Stimulated activated effector memory CD8-positive, alpha-beta T cell treated with anti-CD3 and anti-CD28 coated beads, Interleukin-12 subunit alpha, Interleukin-12 subunit beta, amount 100 ng/mL, for 72 hours (primary cell): ENCODE measurements at regions not wholly inside any gene's neighbourhood (a gene's known extent, or its start where the extent isn't known, plus 50 kb on each side); places are given as distances from the start of the nearest gene placed in this dataset.
A peak's percentile ranks its signal among the peaks of the same experiment; 100 is the strongest.

Experiments
- ATAC-seq: fragments of 150-1000 bp; cut with Tn5 transposase; 2 replicates; pipeline ENCODE4 v1.10.0; 2021
- DNase-seq, 2 donors: peaks; one replicate each; pipeline ENCODE4 v3.0.0; 2021 to 2022; ENCODE audit warnings: low spot score in 2 of 2
- H3K27ac Mint-ChIP-seq: one replicate; pipeline ENCODE4 v1.8.0; 2022; ENCODE audit warnings: mild to moderate bottlenecking, mixed read lengths
- H3K36me3 Mint-ChIP-seq: one replicate; pipeline ENCODE4 v1.8.0; 2022; ENCODE audit warnings: mild to moderate bottlenecking, mixed read lengths
- H3K4me1 Mint-ChIP-seq: one replicate; pipeline ENCODE4 v1.8.0; 2022; ENCODE audit warnings: mixed read lengths
- H3K4me3 Mint-ChIP-seq: one replicate; pipeline ENCODE4 v1.8.0; 2022; ENCODE audit warnings: mild to moderate bottlenecking, mixed read lengths
- H3K9me3 Mint-ChIP-seq: one replicate; pipeline ENCODE4 v1.8.0; 2022; ENCODE audit warnings: mixed read lengths

- H3K4me3 Mint-ChIP-seq, result no peak overlapping the region
- no peak for DNase-seq
- ATAC-seq, result no peak
- peaks cover 3% of the 10 kb centered on the region for H3K9me3 Mint-ChIP-seq
- peaks cover 11% of the 10 kb centered on the region for H3K4me1 Mint-ChIP-seq
- H3K36me3 Mint-ChIP-seq, result no peaks in the 10 kb centered on the region
- H3K27ac Mint-ChIP-seq, result no peak overlapping the region
Observed at GRCh38 chr6:105501826-105502344, 99.0 kb upstream of the PREP start.

- ATAC-seq (no peak), DNase-seq (no peak)
- Mint-ChIP-seq H3K4me3 (no peak overlapping the region), H3K27ac (no peak overlapping the region), H3K4me1 (peaks cover 11% of the 10 kb centered on the region), H3K36me3 (no peaks in the 10 kb centered on the region), H3K9me3 (peaks cover 3% of the 10 kb centered on the region)
Observed at GRCh38 chr6:105501246-105501645, 98.4 kb upstream of the PREP start.

GRCh38 chr6:105500693-105501092, 97.8 kb upstream of the PREP start:
- no peaks in the 10 kb centered on the region for H3K36me3 Mint-ChIP-seq
- no peak for ATAC-seq
- H3K27ac Mint-ChIP-seq, result no peak overlapping the region
- DNase-seq, result no peak
- H3K4me1 Mint-ChIP-seq, result peaks cover 11% of the 10 kb centered on the region
- H3K4me3 Mint-ChIP-seq, result no peak overlapping the region
- peaks cover 3% of the 10 kb centered on the region for H3K9me3 Mint-ChIP-seq

GRCh38 chr6:105499931-105500330, 97.0 kb upstream of the PREP start:
- no peaks in the 10 kb centered on the region for H3K36me3 Mint-ChIP-seq

GRCh38 chr6:105499136-105499870, 96.4 kb upstream of the PREP start:
- no peak for DNase-seq
- H3K9me3 Mint-ChIP-seq, result peaks cover 3% of the 10 kb centered on the region
- no peaks in the 10 kb centered on the region for H3K36me3 Mint-ChIP-seq
- no peak overlapping the region for H3K4me3 Mint-ChIP-seq
- ATAC-seq, result no peak
- H3K4me1 Mint-ChIP-seq, result peaks cover 11% of the 10 kb centered on the region
- H3K27ac Mint-ChIP-seq, result no peak overlapping the region

More at GRCh38 chr6:105499931-105500330, 97.0 kb upstream of the PREP start:
- peaks cover 11% of the 10 kb centered on the region for H3K4me1 Mint-ChIP-seq
- H3K4me3 Mint-ChIP-seq, result no peak overlapping the region
- no peak overlapping the region for H3K27ac Mint-ChIP-seq
- H3K9me3 Mint-ChIP-seq, result peaks cover 3% of the 10 kb centered on the region
- ATAC-seq (peak; percentile 61), DNase-seq (no peak)

DNA sequence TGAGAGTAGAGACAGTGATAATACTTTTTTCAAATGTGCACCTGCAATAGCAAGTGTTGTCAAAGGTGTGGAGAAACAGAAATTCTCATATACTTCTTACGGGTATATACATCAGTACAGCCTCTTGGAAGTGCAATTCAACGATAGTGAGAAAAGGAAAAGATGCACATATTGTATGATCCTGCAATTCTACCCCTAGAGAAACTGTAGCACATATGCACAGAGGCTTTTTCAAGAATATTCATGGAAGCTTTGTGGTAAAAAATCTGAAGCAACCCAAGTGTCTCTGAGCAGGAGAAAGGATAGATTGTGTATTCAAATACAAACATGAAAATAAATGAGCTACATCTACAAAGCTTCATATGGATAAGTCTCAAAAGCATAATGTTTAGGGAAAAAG, 94.7 kb upstream of the PREP start:
- ATAC-seq, result no peak
- peaks cover 3% of the 10 kb centered on the region for H3K9me3 Mint-ChIP-seq
- H3K4me1 Mint-ChIP-seq, result peaks cover 11% of the 10 kb centered on the region
- no peak overlapping the region for H3K4me3 Mint-ChIP-seq
- DNase-seq, result no peak
- no peak overlapping the region for H3K27ac Mint-ChIP-seq
- no peaks in the 10 kb centered on the region for H3K36me3 Mint-ChIP-seq

- ATAC-seq, result peak; percentile 91
Observed at GRCh38 chr6:105495515-105495914, 92.6 kb upstream of the PREP start.

GRCh38 chr6:105494688-105495087, 91.8 kb upstream of the PREP start:
- H3K9me3 Mint-ChIP-seq, result no peaks in the 10 kb centered on the region
- DNase-seq, result no peak
- no peaks in the 10 kb centered on the region for H3K36me3 Mint-ChIP-seq

More at GRCh38 chr6:105495515-105495914, 92.6 kb upstream of the PREP start:
- Mint-ChIP-seq H3K4me1 (peaks cover 4% of the 10 kb centered on the region), H3K36me3 (no peaks in the 10 kb centered on the region), H3K4me3 (no peak overlapping the region), H3K27ac (no peak overlapping the region), H3K9me3 (no peaks in the 10 kb centered on the region)
- DNase-seq, result no peak

GRCh38 chr6:105493736-105494135, 90.9 kb upstream of the PREP start:
- no peak for ATAC-seq
- H3K4me3 Mint-ChIP-seq, result peak overlapping the region; percentile 27
- H3K27ac Mint-ChIP-seq, result peak overlapping the region; percentile 72
- no peak for DNase-seq
- H3K9me3 Mint-ChIP-seq, result no peaks in the 10 kb centered on the region
- H3K4me1 Mint-ChIP-seq, result peaks cover 12% of the 10 kb centered on the region
- no peaks in the 10 kb centered on the region for H3K36me3 Mint-ChIP-seq

More at GRCh38 chr6:105494688-105495087, 91.8 kb upstream of the PREP start:
- H3K4me3 Mint-ChIP-seq, result no peak overlapping the region
- H3K27ac Mint-ChIP-seq, result no peak overlapping the region
- H3K4me1 Mint-ChIP-seq, result peaks cover 3% of the 10 kb centered on the region
- no peak for ATAC-seq

DNA sequence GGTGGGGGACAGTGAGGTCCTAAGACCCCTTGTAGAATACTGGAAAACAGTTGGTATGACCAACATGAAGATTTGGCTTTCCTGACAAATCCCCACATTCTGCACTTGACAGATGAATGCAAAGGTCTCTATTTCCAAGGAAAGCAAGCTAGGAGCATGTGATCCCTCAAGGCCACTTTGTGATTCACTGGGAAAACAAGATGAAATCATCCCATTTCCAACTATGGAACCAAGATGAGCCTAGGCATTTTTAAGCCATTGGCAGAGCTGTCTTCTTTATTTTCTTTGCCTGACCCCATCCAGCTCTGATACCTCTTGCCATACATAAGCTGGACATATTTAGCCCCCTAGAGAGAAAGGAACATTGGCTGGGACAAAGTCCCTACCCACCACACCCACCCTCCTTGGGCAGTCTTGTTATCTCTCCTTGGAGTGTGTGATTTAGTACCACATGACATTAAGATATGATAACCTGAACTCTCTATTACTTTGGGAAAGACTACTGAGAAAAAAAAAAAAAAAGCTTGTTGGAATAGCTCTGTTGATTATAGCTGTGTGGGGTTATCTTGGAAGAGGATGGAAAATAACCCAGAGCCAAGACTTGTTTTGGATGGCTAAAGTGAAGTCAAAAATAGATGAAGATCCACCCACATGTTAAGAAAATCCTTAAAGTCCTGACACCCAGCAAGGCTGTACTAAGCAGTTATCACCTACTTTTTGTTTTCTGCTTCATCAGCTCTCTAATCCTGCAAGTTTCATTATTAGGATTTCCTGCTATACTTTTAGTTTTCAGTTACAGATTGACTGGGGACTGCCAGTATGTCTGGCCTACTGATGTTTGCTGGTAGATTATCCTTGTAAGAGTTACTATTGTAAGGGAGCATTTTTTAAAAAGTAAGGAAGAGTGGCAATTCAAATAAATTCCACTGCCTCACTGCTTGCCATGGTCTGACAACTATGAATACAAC, 90.1 kb upstream of the PREP start:
- peaks cover 20% of the 10 kb centered on the region for H3K4me1 Mint-ChIP-seq
- ATAC-seq (peak; percentile 88), DNase-seq (no peak)
- no peaks in the 10 kb centered on the region for H3K36me3 Mint-ChIP-seq
- peak overlapping the region; percentile 27 for H3K4me3 Mint-ChIP-seq
- H3K27ac Mint-ChIP-seq, result peak overlapping the region; percentile 72
- H3K9me3 Mint-ChIP-seq, result no peaks in the 10 kb centered on the region

- peak overlapping the region; percentile 49 for H3K27ac Mint-ChIP-seq
- DNase-seq, result no peak
- peaks cover 8% of the 10 kb centered on the region for H3K36me3 Mint-ChIP-seq
- no peaks in the 10 kb centered on the region for H3K9me3 Mint-ChIP-seq
- no peak overlapping the region for H3K4me3 Mint-ChIP-seq
- ATAC-seq, result no peak
- H3K4me1 Mint-ChIP-seq, result peaks cover 50% of the 10 kb centered on the region
Observed at GRCh38 chr6:105489216-105489530, 86.3 kb upstream of the PREP start.

GRCh38 chr6:105488516-105489215, 85.8 kb upstream of the PREP start:
- Mint-ChIP-seq H3K4me3 (no peak overlapping the region), H3K9me3 (no peaks in the 10 kb centered on the region), H3K27ac (peak overlapping the region; percentile 49), H3K4me1 (peaks cover 55% of the 10 kb centered on the region), H3K36me3 (peaks cover 10% of the 10 kb centered on the region)
- DNase-seq, result no peak
- ATAC-seq, result no peak

GRCh38 chr6:105487040-105487790, 84.3 kb upstream of the PREP start:
- H3K4me1 Mint-ChIP-seq, result peaks cover 69% of the 10 kb centered on the region
- H3K27ac Mint-ChIP-seq, result peak overlapping the region; percentile 65
- no peak for ATAC-seq
- no peaks in the 10 kb centered on the region for H3K9me3 Mint-ChIP-seq
- DNase-seq, result no peak
- H3K4me3 Mint-ChIP-seq, result no peak overlapping the region
- H3K36me3 Mint-ChIP-seq, result peaks cover 15% of the 10 kb centered on the region

GRCh38 chr6:105485456-105485855, 82.6 kb upstream of the PREP start:
- peak overlapping the region; percentile 97 for H3K27ac Mint-ChIP-seq
- H3K4me3 Mint-ChIP-seq, result peak overlapping the region; percentile 74
- H3K36me3 Mint-ChIP-seq, result peaks cover 15% of the 10 kb centered on the region
- peaks cover 80% of the 10 kb centered on the region for H3K4me1 Mint-ChIP-seq
- DNase-seq (no peak), ATAC-seq (peak; percentile 38)
- H3K9me3 Mint-ChIP-seq, result no peaks in the 10 kb centered on the region
